Peyer's patch (tissue), 4 donors: ENCODE measurements at regions not wholly inside any gene's neighbourhood (a gene's known extent, or its start where the extent isn't known, plus 50 kb on each side); places are given as distances from the start of the nearest gene placed in this dataset.

Source experiments
- DNase-seq, 3 donors: peaks; one replicate each; pipeline ENCODE4 v3.0.0-alpha.2; 2017 to 2019
- H3K27ac ChIP-seq, 4 donors: fragments of 200-600 bp; sonication (generic); one replicate each; pipeline ENCODE4 v1.5.1; 2016 to 2019
- H3K27me3 ChIP-seq, 2 donors: fragments of 200-600 bp; sonication (generic); one replicate each; pipeline ENCODE4 v1.5.1; 2019
- H3K36me3 ChIP-seq, 3 donors: fragments of 200-600 bp; sonication (generic); one replicate each; pipeline ENCODE4 v1.5.1; 2016 to 2019
- H3K4me1 ChIP-seq, 4 donors: fragments of 200-600 bp; sonication (generic); one replicate each; pipeline ENCODE4 v1.5.1; 2016 to 2019
- H3K4me3 ChIP-seq, 4 donors: fragments of 200-600 bp; sonication (generic); 1 replicate in 3 of 4; 2 replicates in 1 of 4; pipeline ENCODE4 v1.5.1; 2016 to 2019; ENCODE audit warnings: mild to moderate bottlenecking in 1 of 4
- H3K9me3 ChIP-seq, 4 donors: fragments of 200-600 bp; sonication (generic); one replicate each; pipeline ENCODE4 v1.5.1; 2016 to 2019; ENCODE audit warnings: mild to moderate bottlenecking in 1 of 4
- POLR2A ChIP-seq, 2 donors: fragments of 450-650 bp; IDR thresholded peaks; one replicate each; pipeline ENCODE4 v1.5.1; 2017; ENCODE audit warnings: antibody characterized with exemption in 2 of 2, mild to moderate bottlenecking in 2 of 2, moderate library complexity in 2 of 2
- TF ChIP-seq, protein P1 (sequence below), 6 experiments: fragments of 450-650 bp in 4 of 6; fragments of 200-600 bp in 2 of 6; sonication (generic) in 1 of 6; IDR thresholded peaks; one replicate each; pipeline ENCODE4 v1.5.1; 2017 to 2019; ENCODE audit warnings: antibody characterized with exemption in 6 of 6, mild to moderate bottlenecking in 3 of 6, moderate library complexity in 1 of 6

DNA sequence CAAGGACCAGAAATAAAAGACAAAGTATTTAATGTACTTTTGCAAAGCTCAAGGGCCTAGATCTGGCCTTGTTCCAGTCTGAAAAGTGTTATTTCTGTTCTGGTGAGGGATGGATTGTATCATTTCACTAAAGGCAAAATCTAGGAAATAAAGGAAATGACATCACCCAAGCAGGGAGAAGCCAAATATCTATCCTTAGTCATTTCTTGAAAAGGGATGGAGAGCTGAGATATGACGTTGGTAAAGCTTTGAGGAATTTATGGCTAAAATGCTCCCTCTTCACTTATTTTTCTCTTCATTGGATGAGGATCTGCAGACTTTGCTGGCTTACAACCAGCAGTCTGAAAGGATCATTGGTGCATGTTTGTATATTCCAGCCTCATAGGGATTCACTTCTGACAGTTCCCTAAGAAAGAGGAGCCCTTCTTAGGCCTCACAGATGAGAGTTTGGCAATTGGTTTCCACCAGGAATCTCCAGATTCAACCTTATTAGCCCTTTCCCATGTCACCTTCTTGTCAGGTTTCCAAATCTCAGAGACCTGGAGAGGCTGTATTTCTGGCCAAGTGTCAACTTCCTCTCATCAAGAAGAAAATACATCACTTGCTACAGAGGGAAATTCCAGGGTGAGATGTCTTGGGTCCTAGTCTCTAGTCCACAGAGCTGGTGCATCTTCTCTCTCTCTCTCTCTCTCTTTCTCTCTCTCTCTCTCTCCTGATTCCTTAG lies 93.7 kb upstream of the BOC start:
- Histone ChIP-seq H3K27me3 (no peaks in the 10 kb centered on the region), H3K4me3 (no peak overlapping the region), H3K9me3 (no peaks in the 10 kb centered on the region), H3K36me3 (no peaks in the 10 kb centered on the region), H3K4me1 (no peaks in the 10 kb centered on the region), H3K27ac (peak overlapping the region in 2 of 4 donors; percentile 39 to 64)
- DNase-seq: no peak
- TF ChIP-seq, protein P1, sequence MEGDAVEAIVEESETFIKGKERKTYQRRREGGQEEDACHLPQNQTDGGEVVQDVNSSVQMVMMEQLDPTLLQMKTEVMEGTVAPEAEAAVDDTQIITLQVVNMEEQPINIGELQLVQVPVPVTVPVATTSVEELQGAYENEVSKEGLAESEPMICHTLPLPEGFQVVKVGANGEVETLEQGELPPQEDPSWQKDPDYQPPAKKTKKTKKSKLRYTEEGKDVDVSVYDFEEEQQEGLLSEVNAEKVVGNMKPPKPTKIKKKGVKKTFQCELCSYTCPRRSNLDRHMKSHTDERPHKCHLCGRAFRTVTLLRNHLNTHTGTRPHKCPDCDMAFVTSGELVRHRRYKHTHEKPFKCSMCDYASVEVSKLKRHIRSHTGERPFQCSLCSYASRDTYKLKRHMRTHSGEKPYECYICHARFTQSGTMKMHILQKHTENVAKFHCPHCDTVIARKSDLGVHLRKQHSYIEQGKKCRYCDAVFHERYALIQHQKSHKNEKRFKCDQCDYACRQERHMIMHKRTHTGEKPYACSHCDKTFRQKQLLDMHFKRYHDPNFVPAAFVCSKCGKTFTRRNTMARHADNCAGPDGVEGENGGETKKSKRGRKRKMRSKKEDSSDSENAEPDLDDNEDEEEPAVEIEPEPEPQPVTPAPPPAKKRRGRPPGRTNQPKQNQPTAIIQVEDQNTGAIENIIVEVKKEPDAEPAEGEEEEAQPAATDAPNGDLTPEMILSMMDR (IDR thresholded peaks at IDR 0.05): no peak
- no peak for TF ChIP-seq POLR2A (IDR thresholded peaks at IDR 0.05)

DNA sequence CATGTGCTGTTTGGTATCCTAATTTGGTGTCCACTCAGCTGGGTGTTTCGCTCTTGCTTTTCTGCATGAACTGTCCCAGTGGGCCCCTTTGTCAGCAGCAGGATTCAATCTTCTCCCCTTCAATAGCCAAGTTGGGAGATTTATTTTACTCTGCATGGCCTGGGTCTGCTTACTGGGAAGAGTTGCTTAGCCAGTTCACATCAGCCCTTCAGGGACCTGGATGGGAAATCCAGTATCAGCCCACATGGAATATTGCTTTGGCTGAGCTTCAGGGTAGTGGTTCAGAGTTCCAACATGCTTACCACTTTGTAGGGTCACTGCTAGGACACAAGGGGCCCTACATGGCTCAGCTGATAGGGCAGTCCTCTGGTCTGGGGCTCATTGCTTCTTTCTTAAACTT lies 93.0 kb upstream of the BOC start:
- Histone ChIP-seq H3K27me3 (no peaks in the 10 kb centered on the region), H3K9me3 (no peaks in the 10 kb centered on the region), H3K27ac (peak overlapping the region in 2 of 4 donors; percentile 25 to 64), H3K4me3 (no peak overlapping the region), H3K36me3 (no peaks in the 10 kb centered on the region), H3K4me1 (no peaks in the 10 kb centered on the region)
- no peak for DNase-seq
- TF ChIP-seq, protein P1 (IDR thresholded peaks at IDR 0.05): no peak
- TF ChIP-seq POLR2A (IDR thresholded peaks at IDR 0.05): no peak

DNA sequence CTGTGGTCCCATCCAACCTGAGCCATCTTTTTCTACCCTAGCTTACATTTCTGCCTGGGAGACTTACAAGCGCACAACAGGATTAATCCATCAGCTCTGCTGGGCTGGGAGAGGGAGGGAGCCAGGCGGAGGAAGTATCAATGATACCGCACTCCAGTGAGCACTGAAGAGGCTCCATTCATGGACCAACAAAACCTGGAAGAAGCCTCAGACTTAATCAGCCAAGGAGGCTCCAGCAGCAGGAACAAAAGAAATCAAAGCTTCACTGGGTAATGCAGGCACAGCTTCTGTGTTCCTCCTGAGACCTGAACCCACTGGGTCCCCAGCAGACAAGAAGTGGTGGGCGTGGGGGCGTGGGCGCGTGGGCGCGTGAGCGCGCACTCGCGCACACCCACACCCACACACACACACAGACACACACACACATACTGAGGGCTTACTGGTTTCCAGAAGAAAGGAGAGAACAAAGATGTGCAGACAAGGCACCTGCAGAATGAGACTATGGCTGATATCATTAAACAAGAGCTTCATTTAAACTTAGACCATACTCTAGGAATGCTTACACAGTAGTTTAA lies 87.0 kb upstream of the BOC start:
- Histone ChIP-seq H3K4me1 (no peaks in the 10 kb centered on the region), H3K4me3 (no peak overlapping the region), H3K27ac (no peak overlapping the region), H3K36me3 (no peaks in the 10 kb centered on the region), H3K9me3 (no peaks in the 10 kb centered on the region), H3K27me3 (no peaks in the 10 kb centered on the region)
- TF ChIP-seq, protein P1 (IDR thresholded peaks at IDR 0.05): no peak
- TF ChIP-seq POLR2A (IDR thresholded peaks at IDR 0.05): no peak
- DNase-seq: no peak

DNA sequence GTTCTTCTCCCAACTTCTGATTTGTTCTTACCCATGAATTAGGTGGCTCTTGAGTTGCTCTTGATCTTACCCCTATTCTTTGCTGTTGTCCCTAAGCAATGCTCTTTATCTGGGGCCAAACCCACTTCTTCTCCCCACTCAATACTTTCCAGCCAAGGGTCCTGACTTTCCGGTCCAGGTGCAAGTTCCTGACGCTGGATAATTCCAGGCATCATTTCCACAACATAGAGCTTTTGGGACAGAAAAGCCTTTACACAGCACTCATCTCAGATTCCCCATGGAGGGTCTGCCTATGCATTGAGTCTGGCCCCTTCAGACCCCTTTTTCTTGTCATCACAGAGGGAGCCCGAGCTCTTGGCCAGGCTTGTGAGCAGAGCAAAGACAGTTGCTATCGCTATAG lies 85.4 kb upstream of the BOC start:
- Histone ChIP-seq H3K36me3 (no peaks in the 10 kb centered on the region), H3K4me3 (no peak overlapping the region), H3K9me3 (no peaks in the 10 kb centered on the region), H3K27ac (no peak overlapping the region), H3K27me3 (no peaks in the 10 kb centered on the region), H3K4me1 (no peaks in the 10 kb centered on the region)
- TF ChIP-seq, protein P1 (IDR thresholded peaks at IDR 0.05): no peak
- TF ChIP-seq POLR2A (IDR thresholded peaks at IDR 0.05): no peak
- DNase-seq: no peak

DNA sequence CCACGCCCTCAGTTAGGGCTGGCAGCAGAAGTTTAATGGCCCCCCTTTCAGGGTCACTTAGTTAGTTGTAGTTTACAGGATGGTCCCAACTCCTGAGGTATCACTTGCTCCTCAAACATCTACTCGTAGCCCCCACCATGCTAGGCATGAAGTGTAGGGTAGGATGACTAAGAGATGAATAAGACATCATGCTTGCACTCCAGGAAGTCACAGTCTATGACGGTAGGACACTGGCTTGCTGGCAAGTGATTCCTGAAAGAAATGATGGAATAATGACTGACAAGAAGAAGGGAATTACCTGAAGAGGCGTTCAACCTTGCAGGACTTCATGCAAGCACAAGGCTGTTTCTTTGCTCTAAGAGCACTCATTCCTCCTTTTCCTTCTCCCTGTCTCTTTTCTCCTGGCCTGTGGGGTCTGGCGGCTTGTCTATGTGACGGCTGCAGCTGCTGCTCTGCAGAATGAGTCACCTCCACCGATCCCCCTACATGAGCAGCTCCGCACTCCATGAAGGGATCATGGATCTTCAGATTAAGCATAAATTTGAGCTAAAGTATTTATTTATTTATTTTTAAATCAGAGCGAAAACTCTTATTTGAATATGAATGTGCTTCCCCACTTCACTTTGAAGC lies 82.9 kb upstream of the BOC start:
- no peak for TF ChIP-seq POLR2A (IDR thresholded peaks at IDR 0.05)
- TF ChIP-seq, protein P1 (IDR thresholded peaks at IDR 0.05): no peak
- no peak for DNase-seq
- no peak overlapping the region for H3K27ac ChIP-seq
- H3K27me3 ChIP-seq: no peaks in the 10 kb centered on the region
- no peaks in the 10 kb centered on the region for H3K9me3 ChIP-seq
- H3K36me3 ChIP-seq: no peaks in the 10 kb centered on the region
- no peak overlapping the region for H3K4me3 ChIP-seq
- H3K4me1 ChIP-seq: no peaks in the 10 kb centered on the region
